Endodermal cell (in vitro differentiated cells): ENCODE measurements at regions not wholly inside any gene's neighbourhood (a gene's known extent, or its start where the extent isn't known, plus 50 kb on each side); places are given as distances from the start of the nearest gene placed in this dataset.

Source experiments
- DNase-seq: peaks from one replicate; pipeline ENCODE4 v3.0.0-alpha.2; 2017
- H3K27ac ChIP-seq: 2 replicates; pipeline ENCODE4 v1.5.1; 2013; ENCODE audit warnings: mild to moderate bottlenecking, low read depth, low read length, moderate library complexity
- H3K27me3 ChIP-seq: 2 replicates; pipeline ENCODE4 v1.6.1; 2013; ENCODE audit warnings: mild to moderate bottlenecking, low read length, moderate library complexity; ENCODE audit not compliant: insufficient read depth, control insufficient read depth, poor library complexity, severe bottlenecking
- H3K36me3 ChIP-seq: 2 replicates; pipeline ENCODE4 v1.7.0; 2013; ENCODE audit warnings: mild to moderate bottlenecking, low read length, moderate library complexity; ENCODE audit not compliant: control insufficient read depth, insufficient read depth
- H3K4me1 ChIP-seq: one replicate; pipeline ENCODE4 v1.7.0; 2013; ENCODE audit warnings: low read length; ENCODE audit not compliant: control insufficient read depth, insufficient read depth
- H3K4me3 ChIP-seq: 2 replicates; pipeline ENCODE4 v1.5.1; 2013; ENCODE audit warnings: mild to moderate bottlenecking, low read length, moderate library complexity
- H3K9ac ChIP-seq: 2 replicates; pipeline ENCODE4 v1.6.1; 2013; ENCODE audit warnings: mild to moderate bottlenecking, low read length, moderate library complexity; ENCODE audit not compliant: poor library complexity, severe bottlenecking; ENCODE audit errors: extremely low read depth
- H3K9me3 ChIP-seq: 2 replicates; pipeline ENCODE4 v1.6.1; 2013; ENCODE audit warnings: mild to moderate bottlenecking, low read length, moderate library complexity; ENCODE audit not compliant: control insufficient read depth
- H3K27ac Mint-ChIP-seq: 2 replicates; pipeline ENCODE4 v1.8.0; 2020; ENCODE audit warnings: mixed read lengths
- H3K27me3 Mint-ChIP-seq: 2 replicates; pipeline ENCODE4 v1.8.0; 2021; ENCODE audit warnings: mild to moderate bottlenecking, mixed read lengths; ENCODE audit not compliant: insufficient read depth
- H3K36me3 Mint-ChIP-seq: 2 replicates; pipeline ENCODE4 v1.8.0; 2020; ENCODE audit warnings: low read depth, mixed read lengths
- H3K4me1 Mint-ChIP-seq: 2 replicates; pipeline ENCODE4 v1.8.0; 2020; ENCODE audit warnings: mixed read lengths
- H3K4me3 Mint-ChIP-seq: 2 replicates; pipeline ENCODE4 v1.8.0; 2020; ENCODE audit warnings: mild to moderate bottlenecking, moderate library complexity, mixed read lengths
- H3K9me3 Mint-ChIP-seq: 2 replicates; pipeline ENCODE4 v1.8.0; 2020; ENCODE audit warnings: mild to moderate bottlenecking, mixed read lengths
- WGBS, 2 experiments: methylation state at CpG; one replicate each; pipeline versions ENCODE4 v1.1.5 to v1.1.7; 2013; ENCODE audit warnings: missing lambda C conversion rate in 2 of 2, mixed read lengths in 1 of 2; ENCODE audit not compliant: insufficient coverage in 1 of 2, insufficient read length in 1 of 2; 5-methylcytosine and 5-hydroxymethylcytosine counted together
- TF ChIP-seq, protein P1 (sequence below): fragments of 200-600 bp; sonication (generic); conservative IDR thresholded peaks from 2 replicates; pipeline ENCODE4 v1.5.0; 2021; ENCODE audit warnings: antibody characterized with exemption, mild to moderate bottlenecking

DNA sequence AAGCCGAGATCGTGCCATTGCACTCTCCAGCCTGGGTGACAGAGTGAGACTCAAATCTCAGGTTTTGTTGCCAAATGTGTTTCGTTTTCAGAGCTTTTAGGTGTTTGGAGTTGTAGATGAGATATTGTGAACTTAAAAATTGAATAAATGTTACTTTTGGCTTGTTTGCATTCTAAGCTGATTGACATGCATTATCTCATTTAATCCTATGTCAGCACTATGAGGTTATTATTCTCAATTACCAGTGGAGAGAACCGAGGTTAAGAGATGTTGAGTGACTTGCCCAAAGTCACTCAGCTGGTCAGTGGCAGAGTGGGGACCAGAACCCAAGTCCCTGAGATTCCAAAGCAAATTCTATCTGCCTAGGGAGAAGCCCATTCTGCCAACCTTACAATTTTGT, 72.6 kb upstream of the PIM1 start:
- no peaks in the 10 kb centered on the region for H3K36me3 Mint-ChIP-seq
- DNase-seq: no peak
- 93% methylated on average over 2 to 4 of the region's 4 CpGs for WGBS, 2 experiments
- H3K4me3 ChIP-seq: no peak overlapping the region
- H3K27ac ChIP-seq: no peak overlapping the region
- TF ChIP-seq, protein P1, sequence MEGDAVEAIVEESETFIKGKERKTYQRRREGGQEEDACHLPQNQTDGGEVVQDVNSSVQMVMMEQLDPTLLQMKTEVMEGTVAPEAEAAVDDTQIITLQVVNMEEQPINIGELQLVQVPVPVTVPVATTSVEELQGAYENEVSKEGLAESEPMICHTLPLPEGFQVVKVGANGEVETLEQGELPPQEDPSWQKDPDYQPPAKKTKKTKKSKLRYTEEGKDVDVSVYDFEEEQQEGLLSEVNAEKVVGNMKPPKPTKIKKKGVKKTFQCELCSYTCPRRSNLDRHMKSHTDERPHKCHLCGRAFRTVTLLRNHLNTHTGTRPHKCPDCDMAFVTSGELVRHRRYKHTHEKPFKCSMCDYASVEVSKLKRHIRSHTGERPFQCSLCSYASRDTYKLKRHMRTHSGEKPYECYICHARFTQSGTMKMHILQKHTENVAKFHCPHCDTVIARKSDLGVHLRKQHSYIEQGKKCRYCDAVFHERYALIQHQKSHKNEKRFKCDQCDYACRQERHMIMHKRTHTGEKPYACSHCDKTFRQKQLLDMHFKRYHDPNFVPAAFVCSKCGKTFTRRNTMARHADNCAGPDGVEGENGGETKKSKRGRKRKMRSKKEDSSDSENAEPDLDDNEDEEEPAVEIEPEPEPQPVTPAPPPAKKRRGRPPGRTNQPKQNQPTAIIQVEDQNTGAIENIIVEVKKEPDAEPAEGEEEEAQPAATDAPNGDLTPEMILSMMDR: no peak
- peaks cover 21% of the 10 kb centered on the region for H3K4me1 Mint-ChIP-seq
- no peak overlapping the region for H3K4me3 Mint-ChIP-seq
- H3K27me3 ChIP-seq: no peaks in the 10 kb centered on the region
- H3K4me1 ChIP-seq: no peaks in the 10 kb centered on the region
- no peaks in the 10 kb centered on the region for H3K9me3 ChIP-seq
- H3K9ac ChIP-seq: no peak overlapping the region
- H3K27me3 Mint-ChIP-seq: no peaks in the 10 kb centered on the region
- H3K9me3 Mint-ChIP-seq: no peaks in the 10 kb centered on the region
- H3K27ac Mint-ChIP-seq: no peak overlapping the region
- no peaks in the 10 kb centered on the region for H3K36me3 ChIP-seq

DNA sequence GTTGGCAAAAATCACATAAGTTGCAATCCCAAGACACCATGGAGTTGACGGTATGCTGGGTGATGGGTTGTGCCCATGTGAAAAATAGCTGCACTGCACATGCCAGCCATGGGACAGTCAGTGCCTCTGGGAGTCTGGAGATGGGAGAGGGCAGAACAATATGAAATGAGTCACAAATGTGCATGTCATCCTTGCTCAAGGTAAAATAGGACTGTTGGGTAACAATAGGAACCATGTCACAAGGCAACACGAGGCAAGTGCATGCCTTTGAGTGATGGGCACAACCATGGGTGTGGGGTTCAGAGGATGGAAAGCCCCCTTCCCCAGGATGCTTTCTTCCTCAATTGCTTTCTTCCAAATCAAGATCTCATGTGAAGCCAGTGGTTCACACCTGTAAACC, 70.5 kb upstream of the PIM1 start:
- no peaks in the 10 kb centered on the region for H3K9me3 Mint-ChIP-seq
- no peaks in the 10 kb centered on the region for H3K27me3 Mint-ChIP-seq
- no peaks in the 10 kb centered on the region for H3K9me3 ChIP-seq
- H3K4me3 ChIP-seq: no peak overlapping the region
- no peaks in the 10 kb centered on the region for H3K36me3 ChIP-seq
- H3K4me1 Mint-ChIP-seq: peaks cover 39% of the 10 kb centered on the region
- H3K36me3 Mint-ChIP-seq: no peaks in the 10 kb centered on the region
- no peaks in the 10 kb centered on the region for H3K27me3 ChIP-seq
- no peak overlapping the region for H3K27ac Mint-ChIP-seq
- TF ChIP-seq, protein P1: no peak
- no peak overlapping the region for H3K4me3 Mint-ChIP-seq
- no peak for DNase-seq
- no peak overlapping the region for H3K9ac ChIP-seq
- no peak overlapping the region for H3K27ac ChIP-seq
- WGBS, 2 experiments: 92 to 100% methylated on average over 2 of the region's 2 CpGs
- H3K4me1 ChIP-seq: peaks cover 11% of the 10 kb centered on the region

DNA sequence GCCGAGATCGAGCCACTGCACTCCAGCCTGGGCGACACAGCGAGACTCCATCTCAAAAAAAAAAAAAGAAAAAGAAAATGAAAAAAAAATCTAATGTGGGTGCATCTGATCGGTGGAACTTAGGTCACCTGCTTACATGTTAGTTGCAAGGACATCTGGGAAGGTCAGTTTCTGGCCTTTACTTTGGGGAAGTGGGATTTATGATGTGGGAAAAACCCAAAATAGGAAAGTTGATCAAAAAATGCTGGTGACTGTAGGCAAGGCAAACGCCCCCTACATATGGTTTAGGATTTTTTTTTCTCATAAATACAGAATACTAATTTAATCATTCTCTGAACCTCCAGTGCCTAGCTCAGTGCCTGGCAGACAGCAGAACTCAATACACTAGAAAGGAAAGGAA, 69.2 kb upstream of the PIM1 start:
- Histone ChIP-seq H3K9ac (no peak overlapping the region), H3K36me3 (no peaks in the 10 kb centered on the region), H3K27ac (no peak overlapping the region), H3K9me3 (no peaks in the 10 kb centered on the region), H3K27me3 (no peaks in the 10 kb centered on the region), H3K4me1 (peaks cover 18% of the 10 kb centered on the region), H3K4me3 (no peak overlapping the region)
- Mint-ChIP-seq H3K27me3 (no peaks in the 10 kb centered on the region), H3K36me3 (no peaks in the 10 kb centered on the region), H3K27ac (no peak overlapping the region), H3K4me3 (no peak overlapping the region), H3K4me1 (peaks cover 47% of the 10 kb centered on the region), H3K9me3 (no peaks in the 10 kb centered on the region)
- no peak for DNase-seq
- TF ChIP-seq, protein P1: no peak
- WGBS, 2 experiments: 93 to 100% methylated on average over 5 of the region's 6 CpGs
